ENCODE measurements at regions not wholly inside any gene's neighbourhood (a gene's known extent, or its start where the extent isn't known, plus 50 kb on each side); places are given as distances from the start of the nearest gene placed in this dataset.

DNA sequence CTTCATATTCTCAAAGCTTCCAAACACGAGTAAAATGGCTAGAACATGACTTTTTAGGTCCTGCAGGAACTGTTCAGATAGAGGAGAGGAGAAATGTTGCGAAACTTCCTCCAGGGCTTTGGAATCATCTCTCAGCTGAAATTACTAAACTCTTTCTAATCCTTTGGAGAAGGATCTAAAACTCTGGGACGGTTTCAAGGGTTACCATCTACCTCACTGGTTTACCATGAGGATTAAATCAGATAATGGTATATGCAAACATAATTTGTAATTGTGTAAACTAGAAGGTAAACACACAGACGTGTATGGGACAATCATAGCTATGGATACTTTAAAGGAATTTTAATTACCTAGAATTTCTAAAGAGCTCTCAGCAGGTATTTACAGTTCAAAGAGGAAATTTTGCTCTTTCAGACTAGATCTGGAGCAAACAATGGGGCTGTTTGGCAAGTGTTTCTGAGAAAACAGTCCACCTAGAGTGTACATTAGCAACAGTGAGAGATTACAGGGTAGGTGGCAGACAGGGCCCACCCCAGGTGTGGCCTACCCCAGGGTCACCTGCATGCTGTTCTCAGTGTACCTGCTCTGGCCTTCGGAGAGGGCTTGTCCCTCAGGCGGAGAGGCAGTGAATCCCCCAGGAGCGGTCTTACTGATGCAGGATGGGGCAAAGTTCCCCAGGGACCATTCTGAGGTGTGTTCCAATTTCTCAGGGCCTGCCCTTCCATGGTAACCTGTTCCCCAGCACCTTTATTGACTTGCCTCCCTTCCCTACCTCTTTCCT is 124.7 kb upstream of the MAX start (continued):
- no peak for TF ChIP-seq ESRRA (CRISPR knock-in tag; IDR thresholded peaks at IDR 0.05; ENCODE audit: low read depth)
- no peak for TF ChIP-seq CHCHD3 (CRISPR knock-in tag; IDR thresholded peaks at IDR 0.05)
- TF ChIP-seq, protein P1, sequence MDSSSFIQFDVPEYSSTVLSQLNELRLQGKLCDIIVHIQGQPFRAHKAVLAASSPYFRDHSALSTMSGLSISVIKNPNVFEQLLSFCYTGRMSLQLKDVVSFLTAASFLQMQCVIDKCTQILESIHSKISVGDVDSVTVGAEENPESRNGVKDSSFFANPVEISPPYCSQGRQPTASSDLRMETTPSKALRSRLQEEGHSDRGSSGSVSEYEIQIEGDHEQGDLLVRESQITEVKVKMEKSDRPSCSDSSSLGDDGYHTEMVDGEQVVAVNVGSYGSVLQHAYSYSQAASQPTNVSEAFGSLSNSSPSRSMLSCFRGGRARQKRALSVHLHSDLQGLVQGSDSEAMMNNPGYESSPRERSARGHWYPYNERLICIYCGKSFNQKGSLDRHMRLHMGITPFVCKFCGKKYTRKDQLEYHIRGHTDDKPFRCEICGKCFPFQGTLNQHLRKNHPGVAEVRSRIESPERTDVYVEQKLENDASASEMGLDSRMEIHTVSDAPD (CRISPR knock-in tag; IDR thresholded peaks at IDR 0.05) = no peak
- TF ChIP-seq CHD2 (IDR thresholded peaks at IDR 0.05; ENCODE audit: low read depth, low read length) = no peak
- TF ChIP-seq, protein P2, sequence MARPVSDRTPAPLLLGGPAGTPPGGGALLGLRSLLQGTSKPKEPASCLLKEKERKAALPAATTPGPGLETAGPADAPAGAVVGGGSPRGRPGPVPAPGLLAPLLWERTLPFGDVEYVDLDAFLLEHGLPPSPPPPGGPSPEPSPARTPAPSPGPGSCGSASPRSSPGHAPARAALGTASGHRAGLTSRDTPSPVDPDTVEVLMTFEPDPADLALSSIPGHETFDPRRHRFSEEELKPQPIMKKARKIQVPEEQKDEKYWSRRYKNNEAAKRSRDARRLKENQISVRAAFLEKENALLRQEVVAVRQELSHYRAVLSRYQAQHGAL (CRISPR knock-in tag; IDR thresholded peaks at IDR 0.05; ENCODE audit: not compliant biosample characterization) = no peak
- TF ChIP-seq, protein P3, sequence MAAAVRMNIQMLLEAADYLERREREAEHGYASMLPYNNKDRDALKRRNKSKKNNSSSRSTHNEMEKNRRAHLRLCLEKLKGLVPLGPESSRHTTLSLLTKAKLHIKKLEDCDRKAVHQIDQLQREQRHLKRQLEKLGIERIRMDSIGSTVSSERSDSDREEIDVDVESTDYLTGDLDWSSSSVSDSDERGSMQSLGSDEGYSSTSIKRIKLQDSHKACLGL (CRISPR knock-in tag; IDR thresholded peaks at IDR 0.05) = no peak
- TF ChIP-seq EEA1 (CRISPR knock-in tag; IDR thresholded peaks at IDR 0.05; ENCODE audit: borderline replicate concordance) = no peak
- peak; percentile 91 for TF ChIP-seq PITX1 (CRISPR knock-in tag; IDR thresholded peaks at IDR 0.05)
- TF ChIP-seq AGO1 (IDR thresholded peaks at IDR 0.05; ENCODE audit: low read depth, low read length, poor library complexity, severe bottlenecking) = no peak
- TF ChIP-seq, protein P4, sequence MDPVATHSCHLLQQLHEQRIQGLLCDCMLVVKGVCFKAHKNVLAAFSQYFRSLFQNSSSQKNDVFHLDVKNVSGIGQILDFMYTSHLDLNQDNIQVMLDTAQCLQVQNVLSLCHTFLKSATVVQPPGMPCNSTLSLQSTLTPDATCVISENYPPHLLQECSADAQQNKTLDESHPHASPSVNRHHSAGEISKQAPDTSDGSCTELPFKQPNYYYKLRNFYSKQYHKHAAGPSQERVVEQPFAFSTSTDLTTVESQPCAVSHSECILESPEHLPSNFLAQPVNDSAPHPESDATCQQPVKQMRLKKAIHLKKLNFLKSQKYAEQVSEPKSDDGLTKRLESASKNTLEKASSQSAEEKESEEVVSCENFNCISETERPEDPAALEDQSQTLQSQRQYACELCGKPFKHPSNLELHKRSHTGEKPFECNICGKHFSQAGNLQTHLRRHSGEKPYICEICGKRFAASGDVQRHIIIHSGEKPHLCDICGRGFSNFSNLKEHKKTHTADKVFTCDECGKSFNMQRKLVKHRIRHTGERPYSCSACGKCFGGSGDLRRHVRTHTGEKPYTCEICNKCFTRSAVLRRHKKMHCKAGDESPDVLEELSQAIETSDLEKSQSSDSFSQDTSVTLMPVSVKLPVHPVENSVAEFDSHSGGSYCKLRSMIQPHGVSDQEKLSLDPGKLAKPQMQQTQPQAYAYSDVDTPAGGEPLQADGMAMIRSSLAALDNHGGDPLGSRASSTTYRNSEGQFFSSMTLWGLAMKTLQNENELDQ (CRISPR knock-in tag; IDR thresholded peaks at IDR 0.05; ENCODE audit: borderline replicate concordance) = no peak
- TF ChIP-seq HCFC1 (IDR thresholded peaks at IDR 0.05; ENCODE audit: low read depth, low read length) = no peak
- TF ChIP-seq NFKBIZ (CRISPR knock-in tag; IDR thresholded peaks at IDR 0.05) = no peak
- TF ChIP-seq, protein P5, sequence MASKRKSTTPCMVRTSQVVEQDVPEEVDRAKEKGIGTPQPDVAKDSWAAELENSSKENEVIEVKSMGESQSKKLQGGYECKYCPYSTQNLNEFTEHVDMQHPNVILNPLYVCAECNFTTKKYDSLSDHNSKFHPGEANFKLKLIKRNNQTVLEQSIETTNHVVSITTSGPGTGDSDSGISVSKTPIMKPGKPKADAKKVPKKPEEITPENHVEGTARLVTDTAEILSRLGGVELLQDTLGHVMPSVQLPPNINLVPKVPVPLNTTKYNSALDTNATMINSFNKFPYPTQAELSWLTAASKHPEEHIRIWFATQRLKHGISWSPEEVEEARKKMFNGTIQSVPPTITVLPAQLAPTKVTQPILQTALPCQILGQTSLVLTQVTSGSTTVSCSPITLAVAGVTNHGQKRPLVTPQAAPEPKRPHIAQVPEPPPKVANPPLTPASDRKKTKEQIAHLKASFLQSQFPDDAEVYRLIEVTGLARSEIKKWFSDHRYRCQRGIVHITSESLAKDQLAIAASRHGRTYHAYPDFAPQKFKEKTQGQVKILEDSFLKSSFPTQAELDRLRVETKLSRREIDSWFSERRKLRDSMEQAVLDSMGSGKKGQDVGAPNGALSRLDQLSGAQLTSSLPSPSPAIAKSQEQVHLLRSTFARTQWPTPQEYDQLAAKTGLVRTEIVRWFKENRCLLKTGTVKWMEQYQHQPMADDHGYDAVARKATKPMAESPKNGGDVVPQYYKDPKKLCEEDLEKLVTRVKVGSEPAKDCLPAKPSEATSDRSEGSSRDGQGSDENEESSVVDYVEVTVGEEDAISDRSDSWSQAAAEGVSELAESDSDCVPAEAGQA (IDR thresholded peaks at IDR 0.05; ENCODE audit: low read depth) = no peak
- TF ChIP-seq, protein P5 (CRISPR knock-in tag; IDR thresholded peaks at IDR 0.05; ENCODE audit: borderline replicate concordance) = no peak
- TF ChIP-seq ZNF225 (CRISPR knock-in tag; IDR thresholded peaks at IDR 0.05) = no peak
